Activated T-helper 17 cell treated with anti-CD3 and anti-CD28 coated beads, Interleukin-2, amount 50 U/mL, for 72 hours (primary cell): ENCODE measurements at regions not wholly inside any gene's neighbourhood (a gene's known extent, or its start where the extent isn't known, plus 50 kb on each side); places are given as distances from the start of the nearest gene placed in this dataset.

Source experiments
- ATAC-seq: fragments of 150-1000 bp; cut with Tn5 transposase; replicated peaks from 2 replicates; pipeline ENCODE4 v1.10.0; 2021; ENCODE audit warnings: mild to moderate bottlenecking, moderate library complexity
- H3K27ac Mint-ChIP-seq: one replicate; pipeline ENCODE4 v1.8.0; 2022; ENCODE audit warnings: mixed read lengths
- H3K27me3 Mint-ChIP-seq: one replicate; pipeline ENCODE4 v1.8.0; 2022; ENCODE audit warnings: mixed read lengths
- H3K36me3 Mint-ChIP-seq: one replicate; pipeline ENCODE4 v1.8.0; 2022; ENCODE audit warnings: low read depth, mild to moderate bottlenecking, mixed read lengths
- H3K4me1 Mint-ChIP-seq: one replicate; pipeline ENCODE4 v1.8.0; 2022; ENCODE audit warnings: mixed read lengths
- H3K4me3 Mint-ChIP-seq: one replicate; pipeline ENCODE4 v1.8.0; 2022; ENCODE audit warnings: mild to moderate bottlenecking, mixed read lengths
- H3K9me3 Mint-ChIP-seq: one replicate; pipeline ENCODE4 v1.8.0; 2022; ENCODE audit warnings: mixed read lengths

DNA sequence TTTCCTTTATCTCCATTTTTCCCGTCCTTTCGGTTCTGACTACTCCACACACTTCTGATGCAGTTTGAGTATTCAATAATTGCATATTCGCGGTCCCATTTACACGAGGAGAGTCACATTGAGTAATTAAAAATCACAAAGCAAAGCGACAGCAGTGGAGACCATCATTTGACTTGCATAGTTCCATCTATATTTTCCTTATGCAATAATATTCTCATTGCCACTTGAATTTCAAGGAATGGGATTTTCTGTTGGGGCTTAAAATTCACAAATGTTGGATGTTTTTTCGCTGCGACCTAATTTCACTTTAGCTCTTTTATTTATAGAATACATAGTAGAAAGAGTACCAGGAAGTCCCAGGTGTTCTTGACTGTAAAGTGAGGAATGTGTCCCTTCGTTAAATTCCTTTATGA, 186.8 kb downstream of the ZEB2 start:
- peaks cover 24% of the 10 kb centered on the region for H3K36me3 Mint-ChIP-seq
- no peaks in the 10 kb centered on the region for H3K27me3 Mint-ChIP-seq
- H3K9me3 Mint-ChIP-seq: no peaks in the 10 kb centered on the region
- H3K27ac Mint-ChIP-seq: peak overlapping the region; percentile 95
- ATAC-seq: no peak
- H3K4me1 Mint-ChIP-seq: peaks cover 22% of the 10 kb centered on the region
- H3K4me3 Mint-ChIP-seq: peak overlapping the region; percentile 87

- H3K4me3 Mint-ChIP-seq: peak overlapping the region; percentile 87
- ATAC-seq: peak; percentile 88
Observed at GRCh38 chr2:144332356-144333142, 187.4 kb downstream of the ZEB2 start.

DNA sequence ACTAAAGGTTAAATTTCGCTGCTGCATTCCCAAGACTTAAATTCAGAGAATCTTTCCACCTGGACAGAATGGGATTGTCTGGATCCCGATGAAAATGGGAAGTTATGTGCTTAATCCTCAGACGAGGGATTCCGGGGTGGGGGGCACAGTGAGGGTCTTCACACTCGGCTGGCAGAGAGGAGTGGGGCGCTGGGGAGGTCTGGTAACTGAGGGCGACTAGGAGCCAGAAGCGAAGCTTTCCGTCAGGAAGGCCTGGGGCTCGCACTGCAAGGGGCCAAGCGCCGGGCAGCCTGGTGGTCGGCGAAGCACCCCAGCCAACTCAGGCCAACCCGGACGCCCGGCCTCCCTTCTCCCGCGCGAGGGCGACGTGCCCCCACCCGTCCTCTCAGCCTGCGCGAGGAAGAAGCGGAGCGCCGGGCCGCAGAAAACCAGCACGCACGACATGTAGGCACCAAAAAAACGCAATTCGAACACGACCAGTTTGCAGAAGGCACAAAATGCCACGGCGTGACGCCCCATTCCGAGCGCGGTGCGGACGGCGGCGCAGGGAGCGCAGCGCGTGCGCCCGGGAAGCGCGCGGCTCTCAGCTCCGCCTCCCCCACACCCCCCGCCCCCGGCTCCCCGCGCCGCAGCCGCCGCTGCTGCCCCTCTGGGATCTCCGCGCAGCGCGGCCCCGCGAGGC, 188.1 kb downstream of the ZEB2 start:
- Mint-ChIP-seq H3K27ac (peak overlapping the region; percentile 95), H3K27me3 (no peaks in the 10 kb centered on the region), H3K36me3 (peaks cover 31% of the 10 kb centered on the region), H3K4me1 (peaks cover 28% of the 10 kb centered on the region), H3K4me3 (peak overlapping the region; percentile 87), H3K9me3 (no peaks in the 10 kb centered on the region)
- ATAC-seq: no peak

More at GRCh38 chr2:144332356-144333142, 187.4 kb downstream of the ZEB2 start:
- Mint-ChIP-seq H3K27ac (peak overlapping the region; percentile 95), H3K4me1 (peaks cover 22% of the 10 kb centered on the region), H3K27me3 (no peaks in the 10 kb centered on the region), H3K36me3 (peaks cover 25% of the 10 kb centered on the region), H3K9me3 (no peaks in the 10 kb centered on the region)

GRCh38 chr2:144330951-144331673, 188.8 kb downstream of the ZEB2 start:
- Mint-ChIP-seq H3K4me1 (peaks cover 32% of the 10 kb centered on the region), H3K9me3 (no peaks in the 10 kb centered on the region), H3K36me3 (peaks cover 36% of the 10 kb centered on the region), H3K4me3 (peak overlapping the region; percentile 87), H3K27me3 (no peaks in the 10 kb centered on the region), H3K27ac (peak overlapping the region; percentile 95)
- no peak for ATAC-seq

DNA sequence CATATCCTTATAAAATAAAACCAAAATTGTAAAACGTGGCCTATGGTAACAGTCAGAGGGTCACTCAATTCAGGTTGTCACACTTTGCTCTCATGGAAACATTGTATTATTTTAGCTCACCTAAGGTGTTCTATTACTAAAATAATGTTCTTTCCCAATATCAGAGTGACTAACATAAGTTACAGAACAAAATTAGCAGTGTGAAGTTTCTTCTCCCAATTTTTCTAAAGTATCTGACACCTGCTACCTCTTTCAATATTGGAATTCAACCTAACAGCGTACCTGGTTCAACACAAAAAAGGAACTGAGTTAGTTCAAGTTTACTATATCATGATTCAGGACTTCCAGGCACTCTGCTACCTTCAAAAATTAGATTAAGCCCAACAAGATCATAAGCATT, 190.4 kb downstream of the ZEB2 start:
- Mint-ChIP-seq H3K4me1 (peaks cover 46% of the 10 kb centered on the region), H3K36me3 (peaks cover 50% of the 10 kb centered on the region), H3K4me3 (peak overlapping the region; percentile 87), H3K27me3 (no peaks in the 10 kb centered on the region), H3K9me3 (no peaks in the 10 kb centered on the region), H3K27ac (peak overlapping the region; percentile 95)
- ATAC-seq: no peak

GRCh38 chr2:144328938-144329337, 191.0 kb downstream of the ZEB2 start:
- H3K4me3 Mint-ChIP-seq: peak overlapping the region; percentile 61
- no peaks in the 10 kb centered on the region for H3K27me3 Mint-ChIP-seq
- H3K36me3 Mint-ChIP-seq: peaks cover 52% of the 10 kb centered on the region
- no peak for ATAC-seq
- H3K9me3 Mint-ChIP-seq: no peaks in the 10 kb centered on the region
- peaks cover 51% of the 10 kb centered on the region for H3K4me1 Mint-ChIP-seq
- H3K27ac Mint-ChIP-seq: peak overlapping the region; percentile 80

DNA sequence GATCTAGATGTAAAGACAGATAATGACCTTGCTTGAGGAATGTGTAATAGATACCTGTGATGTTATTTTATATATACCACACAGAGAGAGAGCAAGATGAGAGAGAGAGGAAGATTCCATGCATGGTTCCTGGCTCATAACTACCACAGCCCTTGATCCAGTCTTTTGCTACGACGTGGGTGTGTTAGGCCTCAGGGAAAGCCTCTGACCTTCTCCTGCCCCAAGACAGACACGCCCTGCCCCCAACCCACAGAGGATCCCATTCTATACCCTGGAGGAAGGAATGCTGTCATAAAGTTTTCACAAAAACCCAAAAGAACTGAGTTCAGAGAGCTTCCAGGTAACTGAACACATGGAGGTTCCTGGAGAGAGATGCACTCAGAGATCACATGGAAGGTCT, 193.1 kb downstream of the ZEB2 start:
- H3K27me3 Mint-ChIP-seq: no peaks in the 10 kb centered on the region
- H3K36me3 Mint-ChIP-seq: peaks cover 45% of the 10 kb centered on the region
- H3K9me3 Mint-ChIP-seq: no peaks in the 10 kb centered on the region
- no peak for ATAC-seq
- peak overlapping the region; percentile 77 for H3K4me3 Mint-ChIP-seq
- H3K4me1 Mint-ChIP-seq: peaks cover 54% of the 10 kb centered on the region
- peak overlapping the region; percentile 61 for H3K27ac Mint-ChIP-seq

DNA sequence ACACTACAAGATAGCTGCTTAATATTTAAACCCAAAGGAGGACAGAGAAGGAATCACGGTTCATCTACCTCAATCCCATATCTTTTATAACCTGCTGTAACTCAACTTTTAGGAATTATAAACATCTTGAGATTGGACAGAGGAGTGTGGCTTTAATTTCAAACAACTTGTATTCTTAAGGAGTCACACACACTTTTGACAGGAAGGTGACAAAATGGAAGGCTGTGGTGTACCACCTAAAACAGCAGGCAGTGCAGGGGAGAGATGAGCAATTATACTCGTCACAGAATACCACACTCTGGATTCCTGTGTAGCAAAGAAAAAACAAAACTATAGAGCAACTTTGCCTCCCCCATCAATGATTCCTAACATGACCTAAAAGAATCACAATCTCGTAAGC, 194.8 kb downstream of the ZEB2 start:
- peak overlapping the region; percentile 77 for H3K4me3 Mint-ChIP-seq
- H3K4me1 Mint-ChIP-seq: peaks cover 61% of the 10 kb centered on the region
- H3K9me3 Mint-ChIP-seq: no peaks in the 10 kb centered on the region
- no peaks in the 10 kb centered on the region for H3K27me3 Mint-ChIP-seq
- ATAC-seq: peak; percentile 83
- H3K36me3 Mint-ChIP-seq: peaks cover 35% of the 10 kb centered on the region
- peak overlapping the region; percentile 96 for H3K27ac Mint-ChIP-seq

- Mint-ChIP-seq H3K27me3 (no peaks in the 10 kb centered on the region), H3K4me3 (peak overlapping the region; percentile 77), H3K27ac (peak overlapping the region; percentile 96), H3K9me3 (no peaks in the 10 kb centered on the region), H3K4me1 (peaks cover 55% of the 10 kb centered on the region), H3K36me3 (peaks cover 35% of the 10 kb centered on the region)
- peak; percentile 75 for ATAC-seq
Observed at GRCh38 chr2:144324446-144325045, 195.4 kb downstream of the ZEB2 start.

GRCh38 chr2:144323946-144324345, 196.0 kb downstream of the ZEB2 start:
- H3K4me1 Mint-ChIP-seq: peaks cover 53% of the 10 kb centered on the region
- peak; percentile 53 for ATAC-seq
- peak overlapping the region; percentile 77 for H3K4me3 Mint-ChIP-seq
- peak overlapping the region; percentile 96 for H3K27ac Mint-ChIP-seq
- no peaks in the 10 kb centered on the region for H3K9me3 Mint-ChIP-seq
- H3K36me3 Mint-ChIP-seq: peaks cover 35% of the 10 kb centered on the region
- no peaks in the 10 kb centered on the region for H3K27me3 Mint-ChIP-seq

- H3K27ac Mint-ChIP-seq: peak overlapping the region; percentile 76
Observed at GRCh38 chr2:144322379-144322778, 197.5 kb downstream of the ZEB2 start.

DNA sequence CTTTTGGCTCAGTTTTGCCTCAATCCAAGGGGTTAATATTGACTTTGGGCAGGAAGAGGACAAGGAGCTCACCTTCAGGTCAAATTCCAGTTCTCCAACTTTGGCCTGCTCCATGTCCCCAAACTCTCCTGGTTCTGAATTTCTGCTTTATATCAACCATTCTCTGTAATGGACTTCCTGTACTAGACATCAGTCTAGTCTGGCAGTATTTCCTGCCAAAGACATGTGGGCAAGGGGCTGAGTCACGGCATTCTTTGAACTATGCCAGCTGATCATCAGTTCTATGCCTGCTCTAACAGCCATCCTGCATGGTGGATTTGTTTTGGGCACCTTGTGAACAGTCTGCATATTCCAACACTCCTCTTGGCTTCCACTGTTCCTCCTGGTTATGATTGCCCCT, 199.4 kb downstream of the ZEB2 start:
- H3K36me3 Mint-ChIP-seq: peaks cover 12% of the 10 kb centered on the region
- H3K27me3 Mint-ChIP-seq: no peaks in the 10 kb centered on the region
- peak overlapping the region; percentile 89 for H3K27ac Mint-ChIP-seq
- H3K4me1 Mint-ChIP-seq: peaks cover 40% of the 10 kb centered on the region
- H3K9me3 Mint-ChIP-seq: no peaks in the 10 kb centered on the region
- peak; percentile 28 for ATAC-seq
- peak overlapping the region; percentile 64 for H3K4me3 Mint-ChIP-seq

More at GRCh38 chr2:144322379-144322778, 197.5 kb downstream of the ZEB2 start:
- no peak for ATAC-seq
- Mint-ChIP-seq H3K9me3 (no peaks in the 10 kb centered on the region), H3K4me1 (peaks cover 48% of the 10 kb centered on the region), H3K36me3 (peaks cover 26% of the 10 kb centered on the region), H3K27me3 (no peaks in the 10 kb centered on the region), H3K4me3 (peak overlapping the region; percentile 77)

- H3K4me3 Mint-ChIP-seq: no peak overlapping the region
- peaks cover 14% of the 10 kb centered on the region for H3K36me3 Mint-ChIP-seq
- H3K9me3 Mint-ChIP-seq: peaks cover 8% of the 10 kb centered on the region
- no peaks in the 10 kb centered on the region for H3K27me3 Mint-ChIP-seq
- peaks cover 19% of the 10 kb centered on the region for H3K4me1 Mint-ChIP-seq
- no peak for ATAC-seq
- no peak overlapping the region for H3K27ac Mint-ChIP-seq
Observed at GRCh38 chr2:144317071-144317738, 202.7 kb downstream of the ZEB2 start.
